HG03575 (cell line): ENCODE measurements at regions not wholly inside any gene's neighbourhood (a gene's known extent, or its start where the extent isn't known, plus 50 kb on each side); places are given as distances from the start of the nearest gene placed in this dataset.
"Not testable (repeated sequence)": the region's sequence is repeated elsewhere in the genome, so short reads cannot be mapped to it uniquely, and the experiment has no call there.

Experiments used
- ATAC-seq: cut with Tn5 transposase; IDR thresholded peaks from one replicate; pipeline ENCODE4 v1.9.1; 2021; ENCODE audit not compliant: unreplicated experiment, insufficient number of reproducible peaks, low FRiP score; ENCODE audit errors: extremely low read depth

GRCh38 chr5:88634014-88634413 lies 249.0 kb downstream of the MEF2C start:
- ATAC-seq: no peak

DNA sequence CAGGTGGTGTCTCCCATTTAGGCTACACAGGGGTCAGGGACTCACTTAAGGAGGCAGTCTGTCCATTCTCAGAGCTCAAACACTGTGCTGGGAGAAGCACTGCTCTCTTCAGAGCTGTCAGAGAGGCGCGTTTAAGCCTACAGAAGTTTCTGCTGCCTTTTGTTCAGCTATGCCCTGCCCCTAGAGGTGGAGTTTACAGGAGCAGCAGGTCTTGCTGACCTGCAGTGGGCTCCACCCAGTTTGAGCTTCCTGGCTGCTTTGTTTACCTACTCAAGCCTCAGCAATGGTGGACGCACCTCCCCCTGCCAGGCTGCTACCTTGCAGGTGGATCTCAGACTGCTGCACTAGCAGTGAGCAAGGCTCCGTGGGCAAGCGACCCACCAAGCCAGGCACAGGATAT lies 260.1 kb downstream of the MEF2C start:
- ATAC-seq: not testable (repeated sequence)

GRCh38 chr5:88615767-88616166 lies 267.2 kb downstream of the MEF2C start:
- not testable (repeated sequence) for ATAC-seq

DNA sequence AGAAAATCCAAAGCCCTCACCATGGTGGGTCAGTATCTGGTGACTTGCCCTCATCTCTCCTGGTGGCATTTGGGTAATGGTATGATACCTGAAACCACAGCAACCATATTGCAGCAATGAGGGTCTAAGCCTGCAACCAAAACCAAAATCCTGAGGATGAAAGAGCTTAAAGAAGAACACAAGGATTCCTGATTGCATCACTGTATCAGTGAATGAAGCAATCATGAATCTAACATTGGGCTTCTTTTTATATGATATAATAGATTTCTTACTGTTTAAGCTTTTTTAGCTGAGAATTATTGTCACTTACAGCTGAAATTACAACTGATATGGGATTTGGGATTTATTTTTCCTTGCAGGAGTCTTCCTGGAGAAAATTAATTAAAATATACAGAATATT lies 269.9 kb downstream of the MEF2C start:
- no peak for ATAC-seq

- no peak for ATAC-seq
Observed at GRCh38 chr5:88610586-88610985, 272.4 kb downstream of the MEF2C start.

DNA sequence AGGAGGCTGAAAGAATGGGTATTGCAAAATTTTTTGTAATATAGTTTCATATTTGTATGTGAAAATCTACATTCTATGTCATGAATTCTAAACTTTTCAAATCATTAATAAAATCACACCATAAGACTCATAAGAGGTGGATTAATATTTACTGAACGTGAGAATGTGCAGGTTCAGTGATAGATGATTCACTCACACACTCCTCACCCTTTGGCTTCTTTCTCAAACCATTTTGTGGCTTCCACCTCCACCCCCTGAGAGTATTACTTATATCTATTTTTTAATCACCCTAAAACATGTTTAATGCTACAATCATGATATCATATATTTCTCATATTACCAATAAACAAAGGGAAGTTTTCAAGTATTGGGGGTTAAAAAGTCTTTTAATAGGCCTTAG lies 275.5 kb downstream of the MEF2C start:
- ATAC-seq: no peak

GRCh38 chr5:88606626-88607025 lies 276.4 kb downstream of the MEF2C start:
- ATAC-seq: no peak

- ATAC-seq: no peak
Observed at GRCh38 chr5:88606173-88606572, 276.8 kb downstream of the MEF2C start.

GRCh38 chr5:88602584-88602983 lies 280.4 kb downstream of the MEF2C start:
- ATAC-seq: no peak

DNA sequence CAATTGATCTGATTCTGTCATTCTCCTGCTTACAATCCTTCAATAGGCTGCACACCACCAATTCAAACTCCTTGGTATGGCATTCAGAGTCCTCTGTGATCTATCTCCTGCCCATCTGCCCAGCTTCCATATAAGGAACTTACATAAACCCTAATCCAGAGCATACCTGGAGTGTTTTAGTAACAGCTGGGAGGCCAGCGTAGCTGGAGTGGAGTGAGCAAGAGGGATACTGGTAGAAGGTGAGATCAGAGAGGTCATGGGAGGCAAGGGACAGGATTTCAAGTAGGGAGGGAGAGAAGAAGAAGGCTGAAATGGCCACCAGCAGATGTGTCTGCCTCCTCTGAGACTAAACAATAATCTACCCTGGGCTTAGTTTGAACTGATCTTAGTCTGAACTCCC lies 288.5 kb downstream of the MEF2C start:
- ATAC-seq: no peak

- ATAC-seq: no peak
Observed at GRCh38 chr5:88588609-88589008, 294.4 kb downstream of the MEF2C start.

- ATAC-seq: no peak
Observed at GRCh38 chr5:88583471-88583870, 299.5 kb downstream of the MEF2C start.

- no peak for ATAC-seq
Observed at GRCh38 chr5:88558366-88558765, 289.7 kb upstream of the TMEM161B start.

DNA sequence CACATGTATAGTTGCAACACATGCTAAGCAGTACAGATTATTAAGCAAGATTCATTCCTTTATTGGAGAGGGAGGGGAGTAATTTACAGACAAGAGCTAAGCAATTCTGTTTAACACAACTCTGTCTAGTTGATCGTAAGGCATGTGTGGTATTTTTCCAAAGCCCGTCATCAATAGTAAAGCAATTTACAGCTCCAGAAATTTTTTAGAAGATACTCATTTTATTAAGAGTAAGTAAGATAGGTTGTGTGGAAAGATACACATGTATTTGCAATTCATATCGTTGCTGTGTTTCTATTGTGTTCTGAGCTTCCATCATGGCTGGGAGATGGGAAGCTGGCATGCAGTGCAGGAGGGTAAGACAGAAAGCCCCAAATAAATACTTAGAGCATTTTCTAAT lies 289.2 kb upstream of the TMEM161B start:
- ATAC-seq: no peak

- no peak for ATAC-seq
Observed at GRCh38 chr5:88557131-88557530, 288.5 kb upstream of the TMEM161B start.

GRCh38 chr5:88556406-88556805 lies 287.8 kb upstream of the TMEM161B start:
- ATAC-seq: no peak

DNA sequence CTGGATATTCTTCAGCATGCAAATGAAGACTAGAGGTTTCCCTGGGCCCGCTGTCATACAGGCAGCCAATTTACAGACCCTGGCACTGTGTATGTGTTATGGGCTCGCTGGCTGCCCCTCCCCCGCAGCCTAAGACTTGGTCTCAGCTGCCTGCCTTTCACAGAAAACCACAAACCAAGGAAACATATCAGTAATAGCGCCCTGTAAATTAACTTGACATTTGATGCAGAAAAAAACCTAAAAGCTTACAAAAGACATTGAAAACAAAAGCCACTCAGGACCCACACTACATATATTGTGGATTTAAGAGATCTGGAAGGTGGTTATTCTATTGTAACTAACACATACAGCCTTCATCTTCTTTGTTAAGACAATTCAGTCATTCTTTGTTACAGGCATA lies 287.0 kb upstream of the TMEM161B start:
- ATAC-seq: no peak

DNA sequence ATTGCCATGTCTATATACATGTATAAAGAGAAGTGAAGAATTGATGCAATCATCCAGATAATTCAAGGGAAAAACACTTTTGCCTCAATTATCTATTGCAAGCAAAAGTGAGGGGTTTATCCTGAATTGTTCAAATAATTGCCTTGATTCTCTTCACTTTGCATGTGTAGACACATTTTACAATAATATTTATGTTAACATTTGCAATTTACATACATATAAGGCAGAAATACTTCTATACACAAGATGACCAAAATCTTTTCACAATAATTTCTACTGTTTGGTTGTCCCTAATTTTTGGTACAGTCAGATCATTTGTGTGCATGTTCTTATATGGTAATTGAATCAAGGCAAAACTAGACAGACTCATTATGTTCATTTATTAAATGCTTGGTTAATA lies 285.3 kb upstream of the TMEM161B start:
- ATAC-seq: no peak

GRCh38 chr5:88553136-88553875 lies 284.7 kb upstream of the TMEM161B start:
- no peak for ATAC-seq

GRCh38 chr5:88552426-88552825 lies 283.8 kb upstream of the TMEM161B start:
- no peak for ATAC-seq

DNA sequence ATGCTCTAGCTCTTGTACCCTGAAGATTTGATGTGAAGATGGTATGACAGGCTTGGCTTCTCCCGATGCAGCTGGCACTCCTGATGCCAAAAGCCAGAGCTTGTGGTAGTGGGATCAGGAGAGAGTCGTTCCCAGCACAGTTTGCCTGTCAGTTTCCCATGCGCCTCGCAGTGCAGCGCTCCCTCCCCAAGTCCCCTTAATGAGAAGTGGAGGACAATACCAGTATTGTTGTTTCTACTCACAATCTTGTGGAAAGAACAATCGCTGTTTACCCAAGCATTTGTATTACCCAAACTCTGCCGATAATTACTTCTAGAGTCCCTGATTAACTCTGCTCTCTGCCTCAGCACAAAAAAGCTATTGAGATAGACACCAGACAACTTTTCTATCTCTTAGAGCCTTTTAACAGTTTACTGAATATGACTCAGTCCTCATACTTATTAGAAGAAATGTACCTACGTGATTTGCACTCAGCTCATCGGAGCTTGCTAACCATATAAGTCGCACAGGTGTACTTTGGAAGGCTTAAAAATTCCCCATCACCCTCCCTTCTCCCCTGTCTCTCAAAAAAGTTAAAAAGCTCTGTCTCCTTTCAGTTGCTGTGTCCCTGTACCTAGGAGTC lies 283.2 kb upstream of the TMEM161B start:
- ATAC-seq: no peak
